Activated CD4-positive, alpha-beta T cell treated with anti-CD3 and anti-CD28 coated beads, Interleukin-2, amount 50 U/mL, for 48 hours (primary cell): ENCODE measurements at regions not wholly inside any gene's neighbourhood (a gene's known extent, or its start where the extent isn't known, plus 50 kb on each side); places are given as distances from the start of the nearest gene placed in this dataset.
A peak's percentile ranks its signal among the peaks of the same experiment; 100 is the strongest.
"Not testable (repeated sequence)": the region's sequence is repeated elsewhere in the genome, so short reads cannot be mapped to it uniquely, and the experiment has no call there.

ENCODE experiments used
- DNase-seq, 2 experiments: peaks; one replicate each; pipeline ENCODE4 v3.0.0-alpha.2; 2020

DNA sequence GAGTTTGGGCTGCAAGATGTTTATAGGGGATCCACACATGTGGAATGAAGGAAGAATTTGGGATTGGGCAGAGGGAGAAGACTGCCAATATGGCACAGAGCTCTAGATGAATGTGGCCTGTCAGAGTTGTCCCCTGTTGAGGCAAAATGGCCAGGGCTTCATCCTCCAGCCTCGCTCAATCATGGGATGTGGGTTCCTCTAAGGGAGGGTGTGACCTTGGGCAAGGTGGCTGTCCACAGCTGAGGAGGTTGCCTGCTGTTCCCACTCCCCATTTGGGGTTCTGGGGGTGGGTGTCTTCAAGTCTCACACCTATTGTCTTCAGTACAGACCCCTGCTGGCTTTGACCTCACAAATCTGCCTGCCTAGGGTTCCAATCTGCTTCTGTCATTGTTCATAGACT is 121.6 kb upstream of the FAM204A start:
- no peak for DNase-seq

- DNase-seq: no peak
Observed at GRCh38 chr10:118462401-118462800, 120.3 kb upstream of the FAM204A start.

- DNase-seq: peak; percentile 53 to 65
Observed at GRCh38 chr10:118459642-118460193, 117.6 kb upstream of the FAM204A start.

- no peak for DNase-seq
Observed at GRCh38 chr10:118458957-118459641, 117.0 kb upstream of the FAM204A start.

DNA sequence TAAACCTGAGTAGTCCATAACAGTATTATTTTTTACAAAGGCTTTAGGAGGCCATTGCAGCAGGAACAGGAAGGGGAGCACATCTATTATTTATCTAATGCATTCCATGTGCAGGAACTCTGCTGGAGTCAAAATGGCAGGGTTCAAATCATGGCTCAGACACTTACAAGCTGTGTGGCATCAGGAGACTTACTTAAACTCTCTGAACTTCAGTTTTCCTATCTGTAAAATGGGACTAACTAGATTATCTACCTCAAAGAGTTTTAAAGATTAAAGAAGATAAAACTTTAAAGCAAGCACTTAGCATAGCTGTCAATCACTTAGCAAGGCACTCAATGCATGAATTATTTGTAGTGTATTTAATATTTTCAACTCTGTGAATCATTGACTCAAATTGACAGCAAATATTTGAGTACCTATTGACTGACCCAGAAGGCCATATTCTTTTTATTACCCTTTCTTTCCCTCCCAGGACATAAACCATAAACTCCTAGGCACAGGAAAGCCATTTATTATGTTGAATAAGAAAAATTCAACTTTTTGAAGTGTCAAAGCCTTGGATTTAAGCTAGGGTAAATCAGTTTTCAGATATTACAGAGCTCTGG is 115.8 kb upstream of the FAM204A start:
- DNase-seq: no peak

DNA sequence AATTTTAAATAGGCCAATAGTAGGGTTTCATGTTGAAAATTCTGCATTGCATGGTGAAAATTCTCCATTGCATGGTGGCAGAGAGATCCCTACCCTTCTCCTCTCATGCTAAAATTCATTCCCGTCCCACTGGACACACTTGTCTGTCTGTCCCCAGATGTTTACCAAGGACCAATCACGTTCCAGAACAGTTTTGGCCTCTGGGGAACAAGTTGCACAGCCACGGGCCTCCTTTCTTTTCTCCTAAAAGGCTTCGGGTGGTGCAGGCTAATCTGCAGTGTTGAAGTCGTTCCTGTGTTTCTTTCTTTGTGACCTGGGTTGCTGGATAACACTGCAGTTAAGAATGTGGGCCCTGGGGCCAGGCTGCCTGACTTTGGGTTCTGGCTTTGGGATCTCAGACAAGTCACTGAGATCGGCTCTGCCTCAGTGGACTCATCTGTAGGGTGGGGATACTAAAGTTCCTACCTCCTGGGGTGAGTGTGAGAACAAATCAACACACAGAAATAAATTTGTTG is 113.1 kb upstream of the FAM204A start:
- no peak for DNase-seq

DNA sequence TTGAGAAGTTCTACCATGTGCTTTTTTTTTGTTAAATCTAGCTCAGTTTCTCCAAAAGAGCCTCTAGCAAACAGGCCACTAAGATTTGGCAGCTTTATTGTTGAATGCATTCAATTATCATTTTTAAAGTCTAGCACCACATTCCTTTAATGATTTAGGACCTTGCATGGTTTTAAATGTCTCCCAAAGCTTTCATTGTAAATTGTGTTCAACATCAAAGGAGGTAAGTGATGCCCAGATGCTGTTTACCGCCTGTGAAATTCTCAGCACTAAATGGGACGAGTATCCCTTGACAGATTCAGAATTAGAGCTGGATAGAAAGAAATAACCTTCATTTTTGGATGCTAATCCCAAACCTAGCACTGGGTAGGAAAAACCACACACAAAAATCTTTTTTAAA is 112.1 kb upstream of the FAM204A start:
- DNase-seq: no peak

- no peak for DNase-seq
Observed at GRCh38 chr10:118452098-118452497, 110.0 kb upstream of the FAM204A start.

DNA sequence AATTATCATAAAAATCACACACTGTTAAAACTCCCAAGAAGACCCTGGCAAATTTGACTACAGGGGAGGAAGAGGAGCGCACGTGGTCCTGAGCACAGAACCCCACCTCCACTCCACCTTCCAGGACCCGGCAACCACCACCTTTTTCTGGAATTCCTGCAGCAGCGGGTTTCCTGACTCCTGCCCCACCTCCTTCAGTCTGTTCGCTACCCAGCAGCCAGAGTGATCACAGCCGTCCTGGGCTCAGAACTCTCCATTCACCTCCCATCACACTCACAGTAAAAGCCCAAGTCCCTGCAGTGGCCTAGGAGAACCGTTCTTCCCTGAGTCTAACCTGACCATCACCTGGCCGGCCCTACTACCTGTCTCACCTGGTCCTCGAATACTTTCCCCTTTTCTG is 107.4 kb upstream of the FAM204A start:
- no peak for DNase-seq

GRCh38 chr10:118448744-118449143 is 106.6 kb upstream of the FAM204A start:
- no peak for DNase-seq

DNA sequence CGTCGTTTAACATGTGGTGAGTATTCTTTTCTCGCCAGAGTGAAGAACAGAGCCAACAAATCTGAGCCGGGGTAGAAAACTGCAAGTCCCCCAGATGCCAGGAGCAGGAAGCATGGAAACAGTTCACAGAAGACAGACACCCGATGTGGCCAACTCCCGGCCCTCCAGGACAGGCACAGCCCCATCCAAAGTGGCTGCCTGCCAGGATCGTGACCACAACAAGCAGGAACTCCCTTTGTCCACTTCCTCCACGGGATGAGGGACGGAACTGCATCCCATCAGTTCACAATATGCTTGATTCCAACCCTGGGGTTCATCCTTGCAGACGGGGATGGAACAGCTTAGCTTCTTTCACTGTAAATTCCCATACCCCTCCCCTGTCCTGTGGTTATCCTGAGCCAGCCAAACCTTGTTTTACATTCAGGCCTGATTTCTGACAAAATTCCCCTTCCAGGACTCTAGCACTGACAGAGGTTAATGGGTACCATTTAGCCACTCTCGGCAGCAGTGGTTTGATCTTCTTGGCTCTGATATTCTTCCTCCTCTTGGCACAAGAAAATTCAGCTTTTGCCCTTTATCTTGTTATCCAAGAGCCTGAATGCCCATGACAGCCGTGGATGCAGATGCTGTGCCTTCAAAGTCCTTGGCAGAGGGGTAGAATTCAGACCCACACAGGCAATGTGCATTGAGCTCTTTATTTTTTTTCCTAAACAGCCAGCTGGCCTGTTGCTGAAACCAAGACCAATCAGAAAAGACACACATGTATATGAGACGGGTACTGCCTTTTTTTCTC is 105.5 kb upstream of the FAM204A start:
- no peak for DNase-seq

DNA sequence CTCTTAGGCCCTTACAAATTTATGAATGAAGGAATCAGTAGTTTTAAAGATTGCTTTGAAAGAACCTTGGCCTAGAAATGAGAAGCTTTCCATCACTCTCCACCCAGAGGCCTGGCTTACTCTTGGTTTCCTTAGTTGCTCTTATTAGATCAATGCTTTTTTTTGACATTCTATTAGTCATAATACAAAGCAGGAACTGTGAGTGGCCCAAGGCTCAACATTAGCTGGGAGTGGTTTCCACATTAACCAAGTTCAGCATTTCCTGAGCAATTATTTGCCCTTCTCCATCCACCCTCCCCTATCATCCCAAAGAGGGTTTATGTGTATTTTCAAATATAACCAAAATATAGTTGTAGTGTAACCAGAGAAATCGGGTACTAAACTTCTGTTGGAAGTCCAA is 103.4 kb upstream of the FAM204A start:
- DNase-seq: no peak

DNA sequence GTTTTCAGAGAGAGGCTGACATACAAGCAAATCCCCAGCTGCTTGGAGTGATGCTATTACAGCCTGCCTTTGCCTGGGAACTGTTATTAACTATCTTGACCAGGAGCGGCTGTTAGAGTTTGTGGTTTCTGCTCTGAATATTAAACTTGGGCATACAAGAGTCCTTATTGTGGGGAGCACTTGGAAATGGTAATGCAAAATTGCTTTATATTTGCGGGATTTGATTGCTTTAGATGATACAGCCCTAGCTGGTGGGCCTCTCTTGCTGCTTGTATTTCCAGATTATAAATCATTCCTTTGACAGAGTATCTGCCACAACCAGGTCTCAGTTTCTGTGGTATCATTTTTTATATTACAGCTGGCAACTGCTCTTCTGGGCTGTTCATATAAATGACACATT is 101.9 kb upstream of the FAM204A start:
- no peak for DNase-seq

GRCh38 chr10:118442032-118442431 is 99.9 kb upstream of the FAM204A start:
- no peak for DNase-seq

GRCh38 chr10:118439824-118440223 is 97.7 kb upstream of the FAM204A start:
- no peak for DNase-seq

GRCh38 chr10:118436742-118437141 is 94.6 kb upstream of the FAM204A start:
- DNase-seq: no peak

DNA sequence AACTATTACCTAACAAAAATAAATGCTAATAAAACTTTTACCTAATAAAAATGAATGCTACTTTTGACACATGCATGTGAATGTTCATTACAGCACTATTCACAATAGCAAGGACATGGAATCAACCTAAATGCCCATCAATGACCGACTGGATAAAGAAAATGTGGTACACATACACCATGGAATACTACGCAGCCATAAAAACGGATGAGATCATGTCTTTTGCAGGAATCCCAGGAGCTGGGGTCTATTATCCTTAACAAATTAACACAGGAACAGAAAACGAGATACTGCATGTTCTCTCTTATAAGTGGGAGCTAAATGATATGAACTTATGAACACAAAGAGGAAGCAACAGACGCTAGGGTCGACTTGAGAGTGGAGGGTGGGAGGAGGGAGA is 88.1 kb upstream of the FAM204A start:
- no peak for DNase-seq

DNA sequence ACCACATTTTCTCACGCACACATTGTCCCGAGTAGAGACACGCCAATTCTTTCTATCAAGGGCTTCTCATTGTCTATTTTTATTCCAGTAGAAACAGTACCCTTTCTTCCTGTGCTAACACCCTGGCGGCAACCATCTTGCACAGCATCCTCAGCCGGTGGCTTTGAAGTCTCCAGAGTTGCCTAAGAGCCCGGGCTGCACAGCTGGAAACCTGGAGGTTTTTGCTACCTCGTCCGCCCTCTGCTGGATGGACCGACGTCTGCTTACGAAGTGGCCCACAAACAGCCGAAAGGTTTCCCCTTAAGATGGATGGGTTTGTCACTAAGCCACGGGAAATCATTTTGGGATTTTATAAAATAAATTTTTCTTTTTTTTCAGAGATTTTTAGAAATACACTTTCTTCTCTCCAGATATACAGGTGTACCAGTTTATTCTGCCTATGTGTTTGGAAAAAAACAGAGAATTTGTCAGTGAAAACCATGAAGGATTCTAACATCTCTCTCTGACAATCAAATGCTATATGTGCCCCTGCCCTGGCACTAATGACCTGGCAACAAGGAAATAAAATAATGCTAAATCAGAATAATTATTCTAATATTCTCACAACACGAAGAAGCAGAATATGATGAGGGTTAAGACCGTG is 81.8 kb upstream of the FAM204A start:
- peak; percentile 71 to 75 for DNase-seq

GRCh38 chr10:118422241-118422640 is 80.1 kb upstream of the FAM204A start:
- no peak for DNase-seq

DNA sequence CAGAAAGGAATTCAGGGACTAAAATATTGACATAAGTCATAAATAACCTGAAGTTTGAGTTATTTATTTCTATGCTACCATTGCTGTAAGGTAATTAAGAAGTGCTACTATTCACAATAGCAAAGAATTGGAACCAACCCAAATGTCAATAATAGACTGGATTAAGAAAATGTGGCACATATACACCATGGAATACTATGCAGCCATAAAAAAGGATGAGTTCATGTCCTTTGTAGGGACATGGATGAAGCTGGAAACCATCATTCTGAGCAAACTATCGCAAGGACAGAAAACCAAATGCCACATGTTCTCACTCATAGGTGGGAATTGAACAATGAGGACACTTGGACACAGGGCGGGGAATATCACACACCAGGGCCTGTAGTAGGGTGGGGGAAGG is 77.9 kb upstream of the FAM204A start:
- not testable (repeated sequence) for DNase-seq

DNA sequence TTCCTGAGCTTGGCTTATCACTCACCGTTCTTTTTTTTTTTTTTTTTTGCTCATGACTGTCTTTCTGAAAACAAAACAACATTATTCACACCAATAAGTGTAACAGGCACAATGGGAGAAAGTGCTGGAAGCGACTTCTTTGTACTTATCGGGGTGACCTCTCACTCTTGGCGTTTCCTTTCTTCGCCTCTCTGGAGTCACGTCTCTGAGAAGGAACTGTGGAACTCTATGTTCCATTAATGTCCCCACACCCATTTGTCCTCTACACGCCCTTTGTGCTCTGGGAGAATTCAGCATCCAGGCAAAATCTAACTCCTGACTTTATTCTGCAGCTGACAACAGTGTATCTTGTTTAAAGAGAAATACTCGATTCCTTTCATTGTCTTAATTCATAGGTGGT is 70.8 kb upstream of the FAM204A start:
- no peak for DNase-seq

GRCh38 chr10:118412132-118412760 is 70.1 kb upstream of the FAM204A start:
- DNase-seq: no peak

DNA sequence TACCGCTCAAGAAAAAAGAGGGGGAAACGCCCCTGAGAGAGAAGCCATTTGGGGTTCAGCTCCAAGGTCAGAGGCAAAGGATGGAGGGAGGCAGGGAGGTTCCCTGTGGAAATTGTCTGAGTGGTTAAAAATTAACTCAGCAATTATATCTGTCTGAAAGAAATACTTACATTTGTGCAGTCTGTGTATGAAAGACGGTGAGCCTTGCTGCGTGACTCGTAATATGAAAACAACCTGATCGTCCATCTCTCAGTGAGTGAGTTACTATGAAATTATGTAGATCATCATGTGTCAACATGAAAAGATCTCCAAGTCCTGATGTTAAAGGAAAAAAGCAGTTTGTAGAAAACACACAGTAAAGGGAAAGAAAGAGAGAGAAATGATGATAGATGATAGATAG is 67.2 kb upstream of the FAM204A start:
- no peak for DNase-seq
